ENCODE measurements at regions not wholly inside any gene's neighbourhood (a gene's known extent, or its start where the extent isn't known, plus 50 kb on each side); places are given as distances from the start of the nearest gene placed in this dataset.

GRCh38 chr13:111594606-111595005 is 274.2 kb downstream of the TEX29 start:
- TF ChIP-seq CTCF (IDR thresholded peaks at IDR 0.05 in 4 of 5, conservative IDR thresholded peaks at IDR 0.05 in 1 of 5) (no peak), POLR2A (IDR thresholded peaks at IDR 0.05) (no peak)
